Endothelial cell of hepatic sinusoid (primary cell): ENCODE measurements at regions not wholly inside any gene's neighbourhood (a gene's known extent, or its start where the extent isn't known, plus 50 kb on each side); places are given as distances from the start of the nearest gene placed in this dataset.

Experiments used
- in situ Hi-C: cut with HindIII; loops from 2 replicates; pipeline ENCODE4 v1.10.0; 2017; ENCODE audit warnings: low sequenced_read_pairs

GRCh38 chr4:175871774-175872405, 59.8 kb upstream of the GPM6A start:
- in situ Hi-C loops = no loop called here

GRCh38 chr4:175873707-175874106, 61.6 kb upstream of the GPM6A start:
- in situ Hi-C loops = no loop called here

GRCh38 chr4:175874306-175874705, 62.2 kb upstream of the GPM6A start:
- in situ Hi-C loops = no loop called here

GRCh38 chr4:175875993-175876771, 64.1 kb upstream of the GPM6A start:
- in situ Hi-C loops = no loop called here

- in situ Hi-C loops = no loop called here
These were observed 70.8 kb upstream of the GPM6A start for GRCh38 chr4:175882891-175883290.

GRCh38 chr4:175884048-175884447, 72.0 kb upstream of the GPM6A start:
- in situ Hi-C loops = no loop called here

- in situ Hi-C loops = no loop called here
These were observed 79.2 kb upstream of the GPM6A start for GRCh38 chr4:175891231-175891630.

GRCh38 chr4:175891851-175892250, 79.8 kb upstream of the GPM6A start:
- in situ Hi-C loops = no loop called here

- in situ Hi-C loops = no loop called here
These were observed 93.9 kb upstream of the GPM6A start for GRCh38 chr4:175905925-175906324.

GRCh38 chr4:175906384-175906783, 94.3 kb upstream of the GPM6A start:
- in situ Hi-C loops = no loop called here

GRCh38 chr4:175910700-175911099, 98.6 kb upstream of the GPM6A start:
- in situ Hi-C loops = no loop called here

GRCh38 chr4:175916626-175917351, 104.7 kb upstream of the GPM6A start:
- in situ Hi-C loops = no loop called here

- in situ Hi-C loops = no loop called here
These were observed 115.1 kb upstream of the GPM6A start for GRCh38 chr4:175927121-175927520.

- in situ Hi-C loops = no loop called here
These were observed 117.4 kb upstream of the GPM6A start for GRCh38 chr4:175929441-175929840.

- in situ Hi-C loops = no loop called here
These were observed 117.9 kb upstream of the GPM6A start for GRCh38 chr4:175929932-175930331.

- in situ Hi-C loops = no loop called here
These were observed 118.4 kb upstream of the GPM6A start for GRCh38 chr4:175930471-175930870.

GRCh38 chr4:175932116-175932515, 120.1 kb upstream of the GPM6A start:
- in situ Hi-C loops = no loop called here

GRCh38 chr4:175934506-175934905, 122.4 kb upstream of the GPM6A start:
- in situ Hi-C loops = no loop called here

- in situ Hi-C loops = no loop called here
These were observed 123.1 kb upstream of the GPM6A start for GRCh38 chr4:175935016-175935661.

- in situ Hi-C loops = no loop called here
These were observed 121.3 kb upstream of the WDR17 start for GRCh38 chr4:175944126-175944910.
